Muscle of arm (tissue), 1 donor: ENCODE measurements at regions not wholly inside any gene's neighbourhood (a gene's known extent, or its start where the extent isn't known, plus 50 kb on each side); places are given as distances from the start of the nearest gene placed in this dataset.

Experiments used
- DNase-seq: peaks from one replicate; pipeline ENCODE4 v3.0.0-alpha.2; 2013

DNA sequence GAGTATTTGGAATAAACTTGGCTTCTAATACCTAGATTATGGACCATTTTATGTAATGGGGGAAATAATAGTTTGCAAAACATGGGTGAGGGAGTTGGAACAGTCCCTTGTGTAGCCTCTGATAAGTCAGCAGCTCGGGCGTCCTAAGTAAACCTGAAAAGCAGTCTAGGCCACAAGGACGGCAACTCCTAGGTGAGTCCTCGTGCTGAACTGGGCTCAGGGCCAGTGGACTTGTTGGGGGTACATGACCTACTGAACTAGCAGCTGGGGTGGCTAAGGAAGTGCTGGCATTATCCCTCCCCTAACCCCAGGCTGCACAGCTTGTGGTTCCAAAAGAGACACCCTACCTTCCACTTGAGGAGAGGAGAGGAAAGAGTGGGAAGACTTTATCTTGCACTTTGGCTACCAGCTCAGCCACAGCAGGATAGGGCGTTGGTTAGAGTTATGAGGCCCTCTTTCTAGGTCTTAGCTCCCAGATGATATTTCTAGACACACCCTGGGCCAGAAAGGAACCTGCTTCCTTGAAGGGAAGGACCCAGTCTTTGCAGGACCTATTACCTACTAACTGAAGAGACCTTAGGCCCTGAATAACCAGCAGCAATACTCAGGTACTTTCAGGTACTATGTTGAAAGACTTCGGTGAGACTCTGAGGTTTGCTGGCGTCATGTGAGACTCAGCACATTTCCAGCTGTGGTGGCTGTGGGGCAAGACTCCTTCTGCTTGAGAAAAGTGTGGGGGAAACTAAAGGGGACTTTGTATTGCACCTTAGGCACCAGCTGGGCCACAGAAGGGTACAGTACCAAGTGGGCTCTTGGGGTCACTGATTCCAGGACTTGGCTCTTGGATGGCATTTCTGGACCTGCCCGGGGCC lies 71.0 kb downstream of the AQP4 start:
- no peak for DNase-seq

DNA sequence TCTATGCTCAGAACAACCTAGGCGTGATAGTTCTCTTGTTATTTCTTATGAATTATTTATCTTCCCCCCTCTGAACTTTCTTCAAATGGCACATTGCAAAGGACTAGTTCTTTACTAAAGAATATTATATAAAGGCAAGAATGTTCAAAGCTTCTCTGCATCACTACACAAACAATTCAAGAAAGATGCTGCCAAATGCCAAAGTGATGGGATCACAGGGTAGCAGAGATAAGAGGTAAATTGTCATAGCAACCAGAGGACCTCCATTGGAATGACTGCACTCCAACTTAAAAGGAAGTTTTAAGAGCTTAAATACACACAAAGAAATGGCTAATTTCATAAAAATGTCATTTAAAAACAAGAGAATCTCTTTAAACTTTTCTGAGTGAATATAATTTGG lies 72.8 kb downstream of the AQP4 start:
- no peak for DNase-seq

DNA sequence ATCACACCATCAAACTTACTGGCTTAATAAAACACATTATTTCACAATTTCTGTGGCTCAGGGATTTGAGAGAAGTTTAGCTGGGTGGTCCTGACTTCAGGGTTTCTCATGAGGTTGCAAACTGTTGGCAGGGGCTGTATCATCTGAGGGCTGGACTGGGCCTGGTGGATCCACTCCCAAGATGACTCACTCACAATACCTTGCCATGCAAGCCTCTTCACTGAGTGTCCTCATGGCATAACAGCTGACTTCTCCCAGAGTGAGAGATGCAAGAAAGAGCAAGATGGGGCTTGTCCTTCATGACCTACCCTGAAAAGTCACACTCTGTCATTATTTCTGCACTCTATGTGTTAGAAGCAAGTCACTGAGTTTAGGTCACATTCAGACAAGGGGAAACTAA lies 73.8 kb downstream of the AQP4 start:
- DNase-seq = no peak

DNA sequence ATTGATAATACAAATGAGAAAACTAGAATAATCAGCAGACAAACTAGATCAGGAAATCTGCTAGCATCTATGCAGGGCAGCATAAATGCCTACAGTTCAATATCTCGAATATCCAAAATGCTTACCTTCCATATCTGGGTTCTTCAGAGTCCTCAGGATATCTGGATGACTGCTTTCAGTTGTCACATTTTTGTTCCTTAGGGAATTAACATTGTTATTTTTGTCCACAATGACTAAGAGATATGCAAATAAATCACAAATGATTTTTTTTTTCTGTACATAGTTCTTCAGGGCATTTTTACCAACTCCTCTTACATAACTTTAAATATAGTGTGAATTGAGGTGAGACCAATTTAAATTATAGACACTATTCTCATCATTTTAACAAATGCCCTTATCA lies 80.9 kb downstream of the AQP4 start:
- DNase-seq = no peak

DNA sequence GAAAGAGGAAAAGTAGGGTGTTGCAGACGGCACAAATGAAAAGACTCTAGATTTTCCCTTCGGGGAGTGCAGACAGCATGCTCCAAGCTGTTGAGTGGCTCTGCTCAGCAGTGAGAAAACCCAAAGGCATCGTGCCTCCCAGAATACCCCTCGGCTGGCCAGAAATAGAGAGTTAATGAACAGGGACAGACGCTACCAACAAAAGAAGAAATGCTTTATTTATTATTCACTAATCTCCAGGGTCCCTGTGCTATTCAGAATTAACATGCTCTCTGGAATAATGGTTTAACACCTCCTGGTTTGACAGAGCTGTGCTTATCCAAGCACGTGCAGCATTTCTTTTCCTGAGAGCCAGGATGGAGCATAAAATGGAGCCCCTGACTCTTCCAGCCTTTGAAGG lies 82.3 kb downstream of the AQP4 start:
- no peak for DNase-seq

DNA sequence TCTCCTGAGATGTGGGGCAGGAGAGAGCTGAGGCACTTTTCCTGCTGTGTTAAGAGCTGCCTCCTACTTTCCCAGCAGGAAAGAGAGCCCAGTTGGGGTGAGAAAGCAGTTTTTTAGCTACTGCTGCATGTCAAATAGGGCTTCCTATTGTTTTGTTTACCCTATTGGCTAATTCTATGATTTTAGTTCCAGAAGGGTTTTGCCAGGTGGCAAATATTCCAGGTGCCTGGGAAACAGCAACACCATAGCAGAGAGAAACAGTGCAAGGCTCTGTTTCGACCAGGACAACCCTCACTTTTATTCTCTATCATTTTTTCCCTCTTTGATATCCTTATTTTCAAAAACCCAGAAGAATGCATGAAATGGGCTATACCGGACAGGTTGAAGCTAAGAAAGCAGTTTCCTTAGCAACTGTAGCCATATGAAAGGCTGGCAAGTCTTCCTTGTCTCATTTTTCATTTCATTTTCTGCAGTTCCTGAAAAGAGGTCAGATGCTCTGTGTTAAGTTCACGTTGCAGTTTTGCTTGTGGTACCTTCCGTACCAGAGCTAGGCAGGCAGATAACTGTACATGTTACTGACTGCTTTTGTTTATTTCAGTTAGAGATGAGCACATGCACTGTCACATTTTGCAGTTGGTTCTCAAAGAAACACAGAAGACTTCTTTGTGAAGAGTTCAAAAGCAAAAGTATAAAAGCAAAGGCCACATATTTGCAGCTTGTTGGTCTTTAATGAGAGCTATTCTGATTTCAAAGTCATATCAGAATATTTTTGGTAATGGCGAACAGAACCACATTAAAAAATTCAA lies 84.8 kb downstream of the AQP4 start:
- no peak for DNase-seq

DNA sequence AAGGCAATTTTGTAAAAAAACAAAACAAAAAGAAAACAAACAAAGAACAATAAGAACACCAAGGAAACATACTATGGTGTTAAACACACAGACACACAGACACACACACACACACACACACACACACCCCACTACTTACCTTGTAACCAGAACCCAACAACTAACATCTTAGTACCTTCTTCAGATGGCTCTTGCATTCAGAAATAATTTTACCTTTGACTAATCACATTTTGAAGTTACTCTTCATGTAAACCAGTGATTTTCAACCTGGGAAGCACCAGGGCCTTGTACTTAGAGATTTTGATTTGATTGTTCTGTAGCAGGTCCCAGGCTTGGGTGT lies 87.5 kb downstream of the AQP4 start:
- no peak for DNase-seq

DNA sequence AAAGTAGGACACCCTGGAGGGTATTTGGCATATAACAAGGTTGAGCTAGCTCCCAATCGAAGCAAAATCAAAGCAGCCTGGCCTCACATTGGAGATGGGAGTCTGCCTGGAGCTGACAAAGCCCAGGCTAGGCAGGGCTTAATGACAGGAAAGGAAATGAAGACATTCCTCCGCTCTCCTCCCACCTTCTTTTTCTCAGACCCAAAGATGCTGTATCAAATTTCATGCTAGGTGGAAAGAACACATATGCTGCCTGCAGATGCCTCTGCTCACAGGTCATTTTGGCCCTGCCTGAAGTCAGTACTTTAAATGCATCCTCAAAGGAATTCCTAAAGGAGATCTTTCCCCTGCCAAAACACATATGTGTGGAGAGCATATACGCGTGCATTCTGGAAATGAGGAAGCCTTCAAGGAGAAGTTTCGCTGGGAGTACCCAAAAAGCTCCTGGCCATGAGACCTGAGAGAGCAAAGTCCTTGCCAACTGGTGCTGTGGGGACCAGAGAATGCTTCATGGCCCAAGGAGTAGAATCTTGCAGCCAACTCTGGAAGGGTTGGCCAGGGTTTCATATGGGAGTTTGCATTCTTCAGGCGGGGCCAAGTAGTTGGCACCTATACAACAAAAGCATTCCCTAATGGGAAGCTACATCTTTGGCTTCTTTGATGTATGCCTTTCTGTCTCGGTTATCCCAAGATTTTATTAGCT lies 88.0 kb downstream of the AQP4 start:
- peak; percentile 7 for DNase-seq

DNA sequence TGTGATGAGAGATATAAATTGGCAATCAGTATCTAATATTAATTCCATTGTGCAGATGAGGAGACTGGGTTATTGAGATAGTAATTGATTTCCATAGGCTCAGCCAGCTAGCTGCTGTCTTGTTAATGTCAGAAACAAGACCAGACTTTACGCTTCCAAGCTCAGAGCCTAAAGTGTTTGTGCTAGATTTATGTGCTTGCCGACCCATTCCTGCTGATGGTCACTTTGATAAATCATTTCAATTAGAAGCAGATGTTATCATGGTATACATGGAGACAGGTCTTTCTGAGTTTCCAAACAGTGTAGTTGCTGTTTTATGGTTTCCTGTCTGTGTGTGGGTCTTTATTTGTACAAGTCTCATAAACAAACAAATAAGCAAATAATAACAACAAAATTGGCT lies 92.8 kb downstream of the AQP4 start:
- no peak for DNase-seq

DNA sequence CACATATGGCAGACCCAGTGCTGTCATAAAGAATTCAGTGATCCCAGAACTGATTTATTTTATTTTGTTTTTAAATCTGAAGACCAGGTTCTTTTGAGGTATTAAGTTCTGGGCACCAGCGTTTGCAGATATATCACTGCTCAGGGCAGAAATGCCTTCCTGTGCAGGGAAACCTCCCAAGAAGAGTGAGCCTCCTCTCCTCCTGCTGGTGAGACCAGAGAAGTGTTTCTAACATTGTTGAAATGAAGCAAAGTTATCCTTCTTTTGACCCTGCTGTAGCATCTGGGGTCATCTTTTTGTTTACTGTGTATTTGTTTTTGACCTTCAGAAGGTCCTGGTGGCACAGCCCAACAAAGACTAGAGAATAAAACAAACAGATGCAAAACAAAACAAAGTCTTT lies 94.0 kb downstream of the AQP4 start:
- DNase-seq = no peak

DNA sequence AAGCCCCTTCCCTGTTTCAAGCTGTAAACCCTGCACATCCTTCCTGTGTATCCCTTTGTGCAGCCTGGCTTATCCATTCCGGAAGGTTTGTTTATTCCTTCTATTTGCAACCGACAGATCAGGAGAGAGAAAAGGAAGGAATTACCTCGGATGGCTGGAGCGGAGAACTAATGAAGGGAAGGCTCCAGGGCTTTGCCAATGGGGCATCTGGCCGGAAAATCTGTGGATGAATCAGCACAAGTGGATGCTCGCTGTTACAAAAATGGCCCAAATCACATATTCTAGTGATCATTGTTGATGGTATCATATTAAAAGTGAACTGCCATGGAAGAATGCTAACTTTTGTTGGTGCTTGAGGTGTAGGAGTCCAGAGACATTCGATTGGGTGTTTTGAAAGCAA lies 97.1 kb downstream of the AQP4 start:
- DNase-seq = no peak

DNA sequence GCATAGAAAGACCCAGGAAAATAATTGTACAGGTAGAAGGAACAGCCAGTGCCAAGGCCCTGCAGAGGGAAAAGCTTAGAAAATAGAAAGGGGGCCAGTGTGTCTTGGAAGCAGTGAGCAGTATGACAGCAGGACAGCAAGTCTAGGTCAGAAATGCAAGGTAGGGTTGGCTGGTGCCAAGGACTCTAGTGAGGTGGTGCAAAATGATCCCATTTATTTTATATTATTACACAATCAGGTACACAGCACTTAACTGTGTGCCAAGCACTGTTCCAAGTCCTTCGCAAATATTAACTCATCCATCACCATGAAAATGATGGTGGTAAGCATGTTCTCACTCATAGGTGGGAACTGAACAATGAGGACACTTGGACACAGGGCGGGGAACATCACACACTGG lies 100.0 kb downstream of the AQP4 start:
- DNase-seq = no peak

DNA sequence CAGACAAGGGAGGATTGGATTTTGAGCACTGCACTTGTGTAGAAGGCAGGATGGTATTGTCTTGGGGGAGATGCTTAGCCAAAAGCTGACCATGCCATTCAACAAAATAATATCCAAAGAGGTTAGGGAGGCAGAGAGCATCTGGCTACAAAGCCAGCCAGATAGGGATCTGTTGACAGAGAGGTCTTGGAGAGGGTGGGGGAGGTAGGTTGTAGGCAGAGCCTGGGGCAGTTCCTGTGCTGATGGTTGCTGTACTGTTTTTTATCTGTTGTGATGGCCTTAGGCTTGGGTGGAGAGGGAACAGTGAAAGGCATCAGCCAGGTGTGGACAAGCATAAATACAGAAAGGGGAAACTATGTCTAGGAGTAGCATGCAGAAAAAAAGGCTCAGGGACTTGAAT lies 100.9 kb downstream of the AQP4 start:
- DNase-seq = no peak

DNA sequence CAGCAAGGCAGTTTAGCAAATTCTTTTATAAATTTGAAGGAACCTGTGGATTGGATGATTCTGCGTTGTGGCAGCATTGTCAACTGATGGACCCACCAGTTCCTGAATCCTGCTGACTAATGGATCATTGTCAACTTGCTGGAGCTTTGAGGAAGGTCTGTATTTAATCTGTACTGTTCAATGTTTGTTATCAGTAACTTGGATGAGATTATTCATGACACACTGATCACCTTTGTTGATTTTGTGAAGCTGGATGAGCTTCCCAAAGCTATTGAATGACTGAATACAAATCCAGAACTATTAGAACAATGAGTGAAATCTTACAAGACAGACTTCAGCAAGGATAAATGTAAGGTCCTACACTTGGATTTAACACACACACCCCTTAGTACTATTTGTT lies 101.3 kb downstream of the AQP4 start:
- no peak for DNase-seq

DNA sequence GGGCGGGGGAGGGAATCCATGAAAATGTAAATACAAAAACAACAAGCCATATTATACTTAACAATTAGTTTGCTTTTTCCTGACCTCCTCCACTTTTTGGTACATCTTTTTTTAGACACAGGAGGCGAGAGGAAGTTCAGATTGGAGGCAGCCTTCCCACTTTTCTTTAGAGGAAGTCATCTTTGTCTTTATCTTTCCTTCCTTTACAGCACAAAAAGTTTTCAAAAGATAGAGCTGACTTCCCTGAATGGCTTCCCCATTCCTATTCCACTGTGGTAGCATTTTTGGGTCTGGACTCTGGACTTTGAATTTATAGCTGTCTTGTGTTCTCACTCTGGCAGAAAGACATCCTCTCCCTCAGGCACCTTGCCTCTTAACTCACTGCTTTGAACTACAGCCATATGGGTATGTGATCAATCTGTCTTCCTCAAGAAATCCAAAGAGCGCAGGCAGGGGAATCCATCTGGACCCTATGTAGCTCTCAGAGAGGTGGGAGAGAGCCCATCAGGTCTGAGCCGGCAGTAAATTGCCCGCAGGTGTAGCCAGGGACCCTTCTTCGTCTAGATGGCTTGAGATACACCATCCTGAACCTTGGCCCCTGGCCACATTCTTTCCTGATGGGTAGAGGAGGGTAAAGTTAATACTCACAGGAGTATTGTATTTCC lies 101.9 kb downstream of the AQP4 start:
- DNase-seq = no peak

DNA sequence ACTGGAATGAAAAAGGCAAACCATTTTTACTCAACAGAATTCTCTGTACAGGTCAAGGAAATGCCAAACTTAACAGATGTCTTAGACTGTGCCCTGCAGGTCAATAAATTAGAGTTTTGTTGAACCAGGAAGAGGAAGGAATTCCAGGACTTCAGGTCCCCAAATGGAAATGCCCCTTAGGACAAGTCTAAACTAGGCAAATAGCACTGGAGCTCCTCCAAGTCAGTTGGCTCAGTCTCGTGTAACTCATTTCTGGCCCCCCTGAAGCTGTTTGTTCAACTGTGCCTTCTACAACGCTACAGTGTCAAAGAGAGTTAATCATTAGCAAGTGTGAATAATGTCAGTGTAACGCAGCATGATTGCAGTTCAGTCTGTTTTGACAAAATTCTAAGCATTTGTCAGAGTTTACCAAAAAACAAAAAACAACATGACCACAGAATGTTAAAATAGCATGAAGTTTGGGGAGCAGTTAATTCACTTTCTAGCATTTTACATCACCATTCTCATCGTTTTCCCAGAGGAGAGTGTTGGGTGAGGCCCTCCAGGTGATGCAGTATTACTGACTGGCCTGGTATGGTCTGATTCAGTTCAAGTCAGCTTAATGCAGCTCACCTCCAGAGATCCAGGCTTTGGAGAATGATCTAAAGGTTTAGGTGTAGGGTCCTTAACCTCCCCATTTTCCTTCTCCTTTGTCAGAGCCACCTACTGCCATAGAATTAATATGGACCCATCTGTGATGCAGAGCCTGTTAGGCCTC lies 108.1 kb downstream of the AQP4 start:
- DNase-seq = no peak

DNA sequence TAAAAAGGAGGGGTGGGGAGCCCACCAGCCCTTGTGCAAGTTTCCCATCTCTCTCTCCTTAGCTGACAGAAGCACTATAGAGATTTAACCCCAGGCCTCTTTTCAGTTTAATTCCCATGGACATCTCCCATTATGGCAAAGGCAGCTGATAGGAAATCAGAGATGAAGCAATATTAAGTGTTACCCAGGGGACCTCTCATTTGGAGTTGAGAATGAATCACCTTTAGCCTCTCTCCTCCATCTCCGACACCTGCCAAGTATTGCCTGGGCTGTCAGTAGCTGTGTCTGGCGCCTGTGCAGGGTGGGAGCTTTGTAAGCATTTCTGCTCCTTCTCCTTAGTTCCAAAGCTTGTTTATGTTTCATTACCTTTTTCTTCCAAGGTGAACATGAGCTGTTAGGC lies 109.0 kb downstream of the AQP4 start:
- DNase-seq = no peak

DNA sequence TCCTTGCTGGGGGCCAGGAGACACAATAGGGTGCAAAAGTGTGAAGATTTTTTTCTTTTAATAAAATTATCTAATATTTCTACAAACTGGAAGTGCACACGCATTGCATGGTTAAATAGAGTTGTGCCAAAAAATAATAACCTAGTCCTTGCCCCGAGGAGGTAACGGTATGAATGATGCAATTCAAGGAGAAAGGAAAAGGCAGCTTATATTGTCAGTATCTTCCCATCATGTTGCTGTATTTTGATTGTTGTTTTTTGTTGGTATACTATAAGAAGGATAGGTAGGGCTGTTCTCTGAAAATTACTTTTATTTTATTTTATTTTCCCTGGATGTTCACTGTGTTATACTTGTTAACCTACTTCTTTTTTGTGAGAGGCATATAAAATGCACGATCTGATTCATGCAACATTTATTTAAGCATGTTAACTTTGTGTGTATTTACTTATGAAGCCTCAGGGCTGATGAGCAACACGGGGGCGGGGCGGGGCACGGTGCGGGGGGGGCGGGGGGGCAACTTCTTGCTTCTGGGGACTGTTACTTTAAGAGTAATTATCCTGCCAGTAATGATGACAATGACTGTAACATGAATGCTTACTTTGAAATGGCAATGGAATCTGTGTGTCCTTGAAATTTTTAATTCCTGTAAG lies 118.6 kb downstream of the AQP4 start:
- no peak for DNase-seq

DNA sequence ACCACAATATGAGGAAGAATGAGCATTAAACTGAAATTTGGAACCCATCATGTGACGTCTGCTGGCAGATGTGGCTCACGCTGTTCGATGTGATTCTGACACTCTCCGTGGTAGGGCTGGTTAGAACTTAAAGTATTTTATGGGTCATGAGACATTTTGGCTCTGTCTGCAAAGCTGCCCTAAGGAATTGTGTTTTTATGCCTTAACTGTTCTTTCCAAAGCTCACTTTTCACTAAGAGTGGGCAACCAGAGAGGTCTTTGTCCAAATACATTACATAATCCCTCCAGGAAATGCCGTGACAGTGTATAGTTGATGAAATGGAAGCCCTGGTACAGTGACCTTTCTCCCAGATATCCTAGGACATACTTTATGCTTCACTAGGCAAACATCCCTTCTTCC lies 119.1 kb downstream of the AQP4 start:
- DNase-seq = no peak

DNA sequence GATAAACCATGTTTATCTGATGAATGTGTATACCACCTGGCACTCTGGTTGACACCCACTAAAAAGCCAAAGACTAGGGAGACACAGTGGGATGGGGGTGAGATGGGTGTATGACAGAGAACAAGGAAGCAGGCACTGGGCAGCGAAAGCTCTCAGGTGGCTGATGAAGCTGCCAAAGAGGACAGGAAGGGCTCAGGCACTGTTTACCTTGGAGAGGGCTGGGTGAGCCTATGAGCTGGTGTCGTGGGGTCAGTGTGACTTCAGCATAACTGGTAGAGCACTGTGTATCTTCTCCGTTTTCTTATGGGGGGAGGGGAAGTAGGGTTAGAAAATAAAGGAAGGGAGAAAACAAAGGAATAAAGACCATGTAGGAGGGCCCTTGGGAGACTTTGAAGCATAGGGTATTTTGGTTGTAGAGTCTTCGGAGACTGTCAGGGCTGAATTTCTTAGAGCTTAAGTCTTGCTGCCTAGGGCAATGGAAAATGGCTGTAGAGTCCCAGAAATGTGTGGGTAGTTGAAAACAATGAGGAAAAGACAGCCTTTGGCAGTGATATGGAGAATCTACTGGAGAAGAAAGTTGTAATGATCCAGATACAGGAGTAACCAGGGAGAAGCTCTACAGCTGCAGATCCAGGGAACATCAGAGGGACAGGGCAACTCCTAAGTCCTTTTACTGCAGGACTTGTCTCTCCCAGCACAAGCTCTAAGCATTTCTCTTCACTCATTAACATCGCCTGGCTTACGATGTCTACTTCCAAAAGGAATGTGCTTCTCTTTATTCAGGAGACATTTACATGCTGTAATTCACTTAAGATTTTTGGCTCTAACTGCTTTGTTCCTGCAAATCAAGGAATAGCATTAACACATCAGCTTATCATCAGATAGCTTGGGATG lies 120.0 kb downstream of the AQP4 start:
- no peak for DNase-seq
